ENCODE measurements at regions not wholly inside any gene's neighbourhood (a gene's known extent, or its start where the extent isn't known, plus 50 kb on each side); places are given as distances from the start of the nearest gene placed in this dataset.

GRCh38 chr5:167008705-167009104 is 1282.7 kb upstream of the WWC1 start:
- DNase-seq (ENCODE audit: low spot score), result no peak
- ATAC-seq, result no peak
- Mint-ChIP-seq H3K27ac (no peak overlapping the region), H3K4me3 (no peak overlapping the region), H3K27me3 (ENCODE audit: low read depth) (no peaks in the 10 kb centered on the region), H3K4me1 (peaks cover 9% of the 10 kb centered on the region), H3K36me3 (no peaks in the 10 kb centered on the region), H3K9me3 (no peaks in the 10 kb centered on the region)
- TF ChIP-seq, protein P1, sequence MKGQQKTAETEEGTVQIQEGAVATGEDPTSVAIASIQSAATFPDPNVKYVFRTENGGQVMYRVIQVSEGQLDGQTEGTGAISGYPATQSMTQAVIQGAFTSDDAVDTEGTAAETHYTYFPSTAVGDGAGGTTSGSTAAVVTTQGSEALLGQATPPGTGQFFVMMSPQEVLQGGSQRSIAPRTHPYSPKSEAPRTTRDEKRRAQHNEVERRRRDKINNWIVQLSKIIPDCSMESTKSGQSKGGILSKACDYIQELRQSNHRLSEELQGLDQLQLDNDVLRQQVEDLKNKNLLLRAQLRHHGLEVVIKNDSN (CRISPR knock-in tag; IDR thresholded peaks at IDR 0.05), result no peak
- no peak for TF ChIP-seq FOXK1 (CRISPR knock-in tag; IDR thresholded peaks at IDR 0.05)
- TF ChIP-seq PREB (CRISPR knock-in tag; IDR thresholded peaks at IDR 0.05; ENCODE audit: borderline replicate concordance), result no peak
- TF ChIP-seq SOX15 (CRISPR knock-in tag; IDR thresholded peaks at IDR 0.05), result no peak
- no peak for TF ChIP-seq ZNF121 (CRISPR knock-in tag; IDR thresholded peaks at IDR 0.05)
- TF ChIP-seq NFYB (CRISPR knock-in tag; conservative IDR thresholded peaks at IDR 0.05; ENCODE audit: low read depth), result no peak
- TF ChIP-seq ELF4 (CRISPR knock-in tag; IDR thresholded peaks at IDR 0.05; ENCODE audit: low read depth), result no peak
- no peak for TF ChIP-seq USF2 (CRISPR knock-in tag; IDR thresholded peaks at IDR 0.05)
- TF ChIP-seq IRF1 (CRISPR knock-in tag; IDR thresholded peaks at IDR 0.05), result no peak
- TF ChIP-seq CREB1 (CRISPR knock-in tag; IDR thresholded peaks at IDR 0.05), result no peak
- TF ChIP-seq JUN (CRISPR knock-in tag; IDR thresholded peaks at IDR 0.05), result no peak
- ChIA-PET CTCF (no interaction called here), POLR2A (no interaction called here)

DNA sequence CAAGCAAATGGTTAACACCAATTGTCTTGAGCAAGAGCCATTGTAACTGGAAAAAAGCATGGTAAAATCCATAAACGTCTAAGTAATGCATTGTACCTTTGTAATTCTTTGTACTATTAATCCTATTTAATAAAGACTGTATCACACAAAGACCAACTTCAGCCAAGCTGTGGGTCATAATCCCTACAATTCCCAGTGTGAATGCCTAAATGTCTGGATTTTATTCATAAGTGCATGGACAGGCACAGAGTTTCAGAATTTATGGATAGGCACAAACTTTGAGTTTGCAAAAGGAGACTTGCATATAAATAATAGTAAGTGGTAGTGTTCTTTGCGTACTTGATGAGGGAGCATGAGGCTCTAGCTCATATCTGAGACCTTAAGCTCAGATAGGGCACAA is 1280.2 kb upstream of the WWC1 start:
- H3K27me3 Mint-ChIP-seq (ENCODE audit: low read depth), result no peaks in the 10 kb centered on the region
- H3K4me3 Mint-ChIP-seq, result no peak overlapping the region
- DNase-seq (ENCODE audit: low spot score) (no peak), ATAC-seq (no peak)
- no peaks in the 10 kb centered on the region for H3K9me3 Mint-ChIP-seq
- H3K27ac Mint-ChIP-seq, result no peak overlapping the region
- H3K4me1 Mint-ChIP-seq, result 0 out of 2 replicates have a peak, but pooled peaks cover 4% of the 10 kb centered on the region
- ChIA-PET POLR2A (no interaction called here), CTCF (no interaction called here)
- no peaks in the 10 kb centered on the region for H3K36me3 Mint-ChIP-seq
- TF ChIP-seq E2F5 (CRISPR knock-in tag; IDR thresholded peaks at IDR 0.05) (no peak), ZNF219 (CRISPR knock-in tag; IDR thresholded peaks at IDR 0.05; ENCODE audit: borderline replicate concordance) (no peak), ESRRA (CRISPR knock-in tag; IDR thresholded peaks at IDR 0.05; ENCODE audit: borderline replicate concordance) (no peak), FOXP4 (CRISPR knock-in tag; IDR thresholded peaks at IDR 0.05) (no peak), PRRX2 (CRISPR knock-in tag; IDR thresholded peaks at IDR 0.05) (no peak), FOXJ3 (CRISPR knock-in tag; IDR thresholded peaks at IDR 0.05; ENCODE audit: borderline replicate concordance) (no peak), CBFB (CRISPR knock-in tag; IDR thresholded peaks at IDR 0.05; ENCODE audit: low read depth) (no peak), ZSCAN18 (CRISPR knock-in tag; IDR thresholded peaks at IDR 0.05) (no peak)
- TF ChIP-seq, protein P2, sequence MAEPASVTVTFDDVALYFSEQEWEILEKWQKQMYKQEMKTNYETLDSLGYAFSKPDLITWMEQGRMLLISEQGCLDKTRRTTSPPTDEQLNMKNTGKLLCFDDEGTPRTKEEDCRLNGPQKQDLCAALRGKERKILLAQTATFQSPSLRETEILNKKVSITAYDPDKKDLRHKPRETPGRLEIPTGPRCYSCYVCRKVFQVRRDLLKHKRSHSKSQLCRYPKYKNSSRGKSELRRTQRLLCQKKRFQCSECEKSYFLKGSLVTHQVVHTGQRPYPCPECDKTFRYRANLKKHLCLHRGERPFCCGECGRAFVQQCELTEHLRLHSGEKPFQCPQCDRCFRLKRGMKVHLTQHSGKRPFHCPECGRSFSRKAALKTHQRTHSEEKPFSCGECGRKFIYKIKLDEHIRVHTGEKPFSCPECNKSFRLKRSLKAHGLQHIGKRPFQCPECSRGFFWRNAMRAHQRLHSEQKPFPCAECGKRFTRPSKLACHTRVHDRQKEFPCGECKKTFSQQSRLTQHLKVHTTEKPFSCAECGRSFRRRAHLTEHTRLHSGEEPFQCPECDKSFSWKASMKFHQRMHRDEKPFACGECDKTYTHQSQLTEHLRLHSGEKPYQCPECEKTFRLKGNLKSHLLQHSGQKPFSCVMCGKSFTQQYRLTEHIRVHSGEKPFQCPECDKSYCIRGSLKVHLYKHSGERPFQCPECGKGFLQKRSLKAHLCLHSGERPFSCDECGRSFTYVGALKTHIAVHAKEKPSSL (CRISPR knock-in tag; conservative IDR thresholded peaks at IDR 0.05), result no peak
- TF ChIP-seq, protein P3, sequence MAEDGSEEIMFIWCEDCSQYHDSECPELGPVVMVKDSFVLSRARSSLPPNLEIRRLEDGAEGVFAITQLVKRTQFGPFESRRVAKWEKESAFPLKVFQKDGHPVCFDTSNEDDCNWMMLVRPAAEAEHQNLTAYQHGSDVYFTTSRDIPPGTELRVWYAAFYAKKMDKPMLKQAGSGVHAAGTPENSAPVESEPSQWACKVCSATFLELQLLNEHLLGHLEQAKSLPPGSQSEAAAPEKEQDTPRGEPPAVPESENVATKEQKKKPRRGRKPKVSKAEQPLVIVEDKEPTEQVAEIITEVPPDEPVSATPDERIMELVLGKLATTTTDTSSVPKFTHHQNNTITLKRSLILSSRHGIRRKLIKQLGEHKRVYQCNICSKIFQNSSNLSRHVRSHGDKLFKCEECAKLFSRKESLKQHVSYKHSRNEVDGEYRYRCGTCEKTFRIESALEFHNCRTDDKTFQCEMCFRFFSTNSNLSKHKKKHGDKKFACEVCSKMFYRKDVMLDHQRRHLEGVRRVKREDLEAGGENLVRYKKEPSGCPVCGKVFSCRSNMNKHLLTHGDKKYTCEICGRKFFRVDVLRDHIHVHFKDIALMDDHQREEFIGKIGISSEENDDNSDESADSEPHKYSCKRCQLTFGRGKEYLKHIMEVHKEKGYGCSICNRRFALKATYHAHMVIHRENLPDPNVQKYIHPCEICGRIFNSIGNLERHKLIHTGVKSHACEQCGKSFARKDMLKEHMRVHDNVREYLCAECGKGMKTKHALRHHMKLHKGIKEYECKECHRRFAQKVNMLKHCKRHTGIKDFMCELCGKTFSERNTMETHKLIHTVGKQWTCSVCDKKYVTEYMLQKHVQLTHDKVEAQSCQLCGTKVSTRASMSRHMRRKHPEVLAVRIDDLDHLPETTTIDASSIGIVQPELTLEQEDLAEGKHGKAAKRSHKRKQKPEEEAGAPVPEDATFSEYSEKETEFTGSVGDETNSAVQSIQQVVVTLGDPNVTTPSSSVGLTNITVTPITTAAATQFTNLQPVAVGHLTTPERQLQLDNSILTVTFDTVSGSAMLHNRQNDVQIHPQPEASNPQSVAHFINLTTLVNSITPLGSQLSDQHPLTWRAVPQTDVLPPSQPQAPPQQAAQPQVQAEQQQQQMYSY (CRISPR knock-in tag; IDR thresholded peaks at IDR 0.05), result no peak
- TF ChIP-seq, protein P4, sequence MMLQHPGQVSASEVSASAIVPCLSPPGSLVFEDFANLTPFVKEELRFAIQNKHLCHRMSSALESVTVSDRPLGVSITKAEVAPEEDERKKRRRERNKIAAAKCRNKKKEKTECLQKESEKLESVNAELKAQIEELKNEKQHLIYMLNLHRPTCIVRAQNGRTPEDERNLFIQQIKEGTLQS (CRISPR knock-in tag; conservative IDR thresholded peaks at IDR 0.05), result no peak
